Femur (tissue), 1 donor: ENCODE measurements at regions not wholly inside any gene's neighbourhood (a gene's known extent, or its start where the extent isn't known, plus 50 kb on each side); places are given as distances from the start of the nearest gene placed in this dataset.

Experiments used
- DNase-seq: peaks from one replicate; pipeline ENCODE4 v3.0.0-alpha.2; 2017

DNA sequence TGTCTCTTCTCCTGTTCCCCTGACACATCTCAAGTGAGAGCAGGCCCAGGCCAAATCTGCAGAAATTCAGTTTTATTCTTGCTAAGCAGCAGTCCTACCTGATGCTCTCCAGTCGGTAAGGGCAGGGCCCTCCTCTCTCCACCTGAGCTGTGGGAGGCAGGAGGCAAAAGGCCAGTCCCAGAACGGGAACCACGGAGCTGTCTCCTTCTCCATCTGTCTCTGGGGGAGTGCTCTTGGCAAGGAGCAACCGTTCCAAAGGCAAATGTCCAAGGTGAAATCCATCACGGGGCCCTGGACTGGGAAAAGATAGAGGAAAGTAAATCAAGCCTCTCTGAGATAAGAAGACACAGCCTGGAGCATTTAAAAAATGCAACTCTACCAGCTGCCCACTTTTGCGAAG, 65.2 kb upstream of the CDON start:
- DNase-seq, result no peak

DNA sequence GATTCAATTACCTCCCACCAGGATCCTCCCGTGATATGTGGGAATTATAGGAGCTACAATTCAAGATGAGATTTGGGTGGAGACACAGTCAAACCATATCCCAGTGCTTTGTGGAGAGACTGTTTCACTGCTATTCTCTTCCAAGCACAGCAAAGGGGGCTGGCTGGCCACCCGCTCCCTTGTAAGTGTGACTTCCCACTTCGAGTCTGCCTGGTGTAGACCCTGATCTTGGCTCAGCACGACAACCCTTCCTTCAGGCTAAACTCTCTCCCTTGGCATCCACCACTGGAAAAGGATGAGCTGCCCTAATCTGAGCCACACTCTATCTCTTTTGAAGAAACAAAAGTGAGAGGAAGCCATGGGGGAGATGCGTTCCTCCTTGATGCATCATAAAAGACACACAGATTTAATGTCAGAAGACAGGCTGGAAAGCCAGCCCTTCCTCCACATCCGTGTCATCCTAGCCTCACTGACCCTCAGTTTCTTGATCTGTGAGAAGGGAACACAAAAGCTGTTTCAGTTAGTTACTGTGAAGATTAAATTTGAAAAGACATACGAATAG, 64.7 kb upstream of the CDON start:
- no peak for DNase-seq

DNA sequence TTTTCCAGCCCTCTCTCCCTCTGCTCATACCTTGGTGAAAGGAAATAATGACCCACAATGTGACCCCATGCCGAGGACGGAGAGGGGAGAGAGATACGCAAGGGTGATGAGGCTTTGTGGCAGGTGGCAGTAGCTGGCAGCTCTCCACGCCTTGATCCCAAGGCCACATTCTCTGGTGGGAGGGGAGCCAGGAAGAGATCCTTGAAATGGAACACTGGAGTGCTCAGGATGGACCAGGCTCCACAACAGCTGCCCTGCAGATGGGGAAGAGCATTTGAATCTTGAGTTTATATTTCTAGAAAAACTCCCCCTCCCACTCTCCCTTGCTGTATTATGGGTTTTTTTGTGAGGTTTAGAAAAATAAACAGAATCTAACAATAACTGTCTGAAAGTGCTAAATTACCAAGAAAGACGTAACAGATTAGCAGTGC, 61.6 kb upstream of the CDON start:
- peak; percentile 57 for DNase-seq

DNA sequence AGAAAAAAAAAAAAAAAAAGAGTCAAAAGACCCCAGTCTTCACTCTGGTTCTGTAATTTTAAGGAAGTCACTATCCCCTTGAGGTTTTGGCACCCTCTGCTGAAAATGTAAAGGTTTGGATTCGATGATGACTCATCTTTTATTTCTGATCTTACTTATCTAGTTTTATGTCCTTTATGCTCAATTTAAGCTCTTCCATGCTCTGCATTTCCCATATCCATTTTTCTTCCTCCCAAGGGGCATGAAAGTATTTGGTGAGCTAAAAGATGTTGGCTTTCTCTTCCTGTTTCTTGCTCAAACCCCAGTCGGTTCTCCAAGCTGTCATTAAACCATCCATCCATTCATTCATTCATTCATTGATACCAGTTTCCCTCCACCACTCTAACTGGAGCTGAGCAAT, 61.0 kb upstream of the CDON start:
- DNase-seq, result no peak

DNA sequence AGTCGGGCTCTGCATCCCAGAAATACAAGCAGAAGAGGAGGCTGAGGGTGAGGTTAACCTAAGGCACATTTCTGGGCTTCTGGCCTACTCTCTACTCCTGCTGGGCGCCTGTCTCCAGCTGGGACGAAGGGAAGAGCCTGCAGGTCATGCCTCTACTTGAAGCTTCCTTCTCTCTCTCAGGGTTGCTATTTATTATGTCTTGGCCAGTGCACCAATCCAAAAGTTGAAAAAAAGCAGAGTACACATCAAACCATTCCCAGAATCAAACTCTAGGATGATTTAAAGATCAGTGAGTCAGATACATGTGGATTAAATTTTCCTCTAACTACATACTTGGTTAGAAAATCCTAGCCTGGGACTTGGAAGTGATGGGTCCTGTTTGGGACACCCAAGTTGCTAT, 60.2 kb upstream of the CDON start:
- no peak for DNase-seq

DNA sequence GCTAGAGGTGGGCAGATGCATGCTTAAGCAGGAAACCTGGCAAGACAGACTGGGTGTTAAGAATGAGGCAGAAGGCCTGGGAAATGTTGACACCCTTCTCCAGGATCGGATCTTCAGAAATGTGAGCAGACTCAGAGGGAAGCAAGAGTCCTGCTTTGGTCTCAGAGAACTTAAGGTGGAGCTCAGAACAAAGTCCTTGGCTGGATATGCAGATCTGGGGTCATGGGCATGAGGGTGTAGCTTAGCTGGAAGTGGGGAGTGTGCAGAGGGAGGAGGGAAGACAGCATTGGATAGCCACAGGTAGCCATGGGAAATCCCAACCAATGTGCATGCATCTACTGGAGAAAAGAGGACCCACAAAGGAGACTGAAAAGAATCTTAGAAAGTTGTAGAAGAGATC, 58.6 kb upstream of the CDON start:
- no peak for DNase-seq

DNA sequence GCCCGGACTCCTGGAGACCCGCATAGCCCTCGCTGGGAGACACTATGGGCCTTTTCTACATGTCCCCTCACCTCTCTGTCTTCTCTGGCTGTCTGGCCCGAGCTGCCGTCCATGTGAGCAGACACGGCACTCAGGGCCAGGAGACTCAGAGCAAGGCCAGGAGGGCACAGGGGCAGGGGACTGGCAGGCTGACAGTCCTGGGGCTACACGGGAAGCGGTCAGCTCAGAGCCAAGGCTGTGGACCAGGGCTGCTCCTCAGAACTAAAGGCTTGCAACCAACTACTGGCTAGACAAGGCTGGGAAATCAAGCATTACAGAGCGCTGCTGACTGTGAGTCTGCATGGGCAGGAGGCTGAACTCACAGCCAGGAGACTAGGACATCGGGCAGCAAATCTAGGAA, 56.1 kb upstream of the CDON start:
- DNase-seq, result no peak

DNA sequence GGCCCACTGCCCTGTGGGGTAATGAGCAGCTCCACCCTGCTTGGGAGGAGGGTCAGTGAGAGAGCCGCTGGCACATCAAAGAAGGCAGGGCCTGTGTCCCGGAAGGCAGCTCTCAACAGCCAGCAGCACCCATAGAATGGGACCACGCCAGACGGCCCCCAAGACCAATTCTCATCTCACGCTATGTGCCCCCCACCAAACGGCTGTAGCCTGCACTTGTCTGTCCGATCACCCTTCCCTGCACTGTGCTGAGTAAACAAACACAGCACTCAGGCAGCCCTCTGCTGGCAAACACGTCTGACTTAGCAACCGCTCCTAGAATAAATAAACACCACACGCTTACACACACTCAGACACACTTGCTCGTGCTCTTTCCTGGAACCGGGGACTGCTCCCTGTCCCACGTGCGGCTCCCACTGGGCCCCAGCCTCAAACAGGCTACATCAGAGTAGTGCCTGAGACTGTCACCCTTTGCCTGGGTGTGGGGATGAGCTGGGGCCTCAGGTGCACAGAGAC, 53.2 kb upstream of the CDON start:
- DNase-seq, result peak; percentile 88

DNA sequence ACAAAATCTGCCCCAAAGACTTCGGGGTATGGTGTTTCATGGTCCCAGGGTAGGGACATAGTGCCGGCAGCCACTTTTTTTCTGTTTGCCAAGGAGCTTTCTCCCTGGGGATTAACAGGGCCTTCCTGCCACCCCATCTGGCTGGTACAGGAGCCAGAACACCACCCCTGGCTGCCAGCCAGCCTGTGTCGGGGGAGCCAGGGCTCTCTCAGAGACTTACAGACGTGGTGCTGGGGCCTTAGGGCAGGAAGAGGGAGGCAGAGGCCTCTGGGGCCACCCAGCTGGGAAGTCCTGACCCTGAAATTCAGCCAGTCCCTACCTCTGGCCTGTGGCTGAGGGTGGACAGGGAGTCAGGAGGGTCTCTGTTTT, 52.4 kb upstream of the CDON start:
- DNase-seq, result peak; percentile 67

DNA sequence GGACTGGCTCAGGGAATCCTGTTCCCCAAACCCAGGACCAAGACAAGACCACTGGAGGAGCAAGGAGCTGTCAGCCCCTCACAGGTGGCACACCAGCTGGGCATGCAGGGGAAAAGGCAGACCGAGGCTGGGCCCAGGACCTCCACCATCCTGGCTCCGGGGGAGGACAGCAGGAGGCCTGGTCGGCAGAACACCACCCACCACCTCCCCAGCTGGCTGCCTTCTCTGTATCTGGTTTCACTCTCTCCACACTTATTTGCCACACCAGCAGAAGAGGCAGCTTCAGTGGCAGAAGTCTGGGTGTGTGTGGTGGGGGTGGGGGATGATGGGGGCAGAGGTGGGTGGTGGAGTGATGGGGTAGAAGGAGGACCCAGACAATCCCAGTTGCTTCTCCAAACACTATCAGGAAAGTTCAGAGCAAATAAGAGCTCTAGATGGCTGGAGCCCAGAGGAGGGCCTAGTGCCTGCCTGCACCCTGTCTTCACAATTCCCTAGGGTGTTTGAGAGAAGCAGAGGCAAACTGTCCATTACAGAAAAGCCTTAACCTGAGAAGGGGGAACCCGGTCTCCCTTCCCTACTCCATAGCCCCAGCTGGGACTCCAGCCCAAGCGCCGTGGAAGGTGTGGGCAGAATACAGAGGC, 51.9 kb upstream of the CDON start:
- DNase-seq, result no peak

DNA sequence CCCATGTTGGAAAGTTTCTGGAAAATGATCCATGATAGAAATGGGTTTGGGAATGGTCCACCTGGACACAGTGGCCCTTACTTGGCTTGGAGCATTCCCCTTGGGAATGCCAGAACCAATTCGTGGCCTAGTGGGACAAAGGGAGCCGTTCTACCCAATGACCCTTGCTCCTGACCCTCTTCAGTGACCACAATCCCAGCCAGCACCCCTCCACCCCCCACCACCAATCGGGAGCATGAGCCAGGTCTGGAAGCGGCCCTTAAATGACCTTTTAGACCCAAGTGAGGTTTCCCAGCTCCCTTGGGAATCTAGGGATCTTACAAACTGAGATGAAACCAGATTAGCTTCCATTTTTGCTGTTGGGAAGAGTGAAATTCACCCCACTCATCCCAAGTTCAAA, 51.3 kb upstream of the CDON start:
- DNase-seq, result no peak

DNA sequence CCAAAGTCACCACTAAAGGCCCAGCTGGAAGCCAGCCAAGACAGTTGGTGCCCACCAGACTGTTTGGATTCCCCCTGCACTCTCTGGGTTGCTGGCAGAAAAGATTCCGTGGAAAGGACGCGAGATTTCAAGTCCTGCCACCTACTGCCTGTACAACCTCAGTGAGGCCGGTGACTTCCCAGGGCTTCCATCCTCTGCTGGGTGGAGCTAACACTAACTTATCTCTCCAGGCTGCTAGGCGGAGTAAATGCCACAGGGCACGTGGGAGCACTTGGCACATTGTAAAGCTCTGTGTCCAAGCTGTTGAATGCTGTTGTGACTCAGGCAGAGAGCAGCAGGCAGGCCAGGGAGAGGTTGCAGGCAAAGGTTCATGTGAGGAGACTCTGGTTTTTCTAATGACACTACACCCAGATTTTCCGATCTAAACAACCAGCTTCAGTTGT, 50.9 kb upstream of the CDON start:
- peak; percentile 82 for DNase-seq

DNA sequence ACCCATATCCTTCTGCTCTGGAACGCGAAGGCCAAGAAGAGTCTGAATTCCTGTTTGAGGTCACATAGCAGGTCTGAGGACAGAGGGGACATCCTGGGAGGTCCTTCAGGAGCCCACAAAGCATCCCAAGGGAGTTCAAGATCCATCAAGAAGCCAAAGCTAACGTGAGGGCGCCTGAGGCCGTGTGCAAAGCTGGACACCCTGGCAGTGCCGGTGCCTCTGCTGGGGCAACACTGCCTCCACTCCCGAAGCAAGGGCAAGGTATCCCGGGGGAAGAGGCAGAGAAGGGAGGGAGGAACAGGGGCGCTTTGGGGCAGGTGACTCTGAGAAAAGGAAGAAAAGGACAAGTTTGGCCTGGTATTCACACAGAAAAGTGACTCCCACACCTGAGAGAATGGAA, 50.3 kb upstream of the CDON start:
- no peak for DNase-seq

DNA sequence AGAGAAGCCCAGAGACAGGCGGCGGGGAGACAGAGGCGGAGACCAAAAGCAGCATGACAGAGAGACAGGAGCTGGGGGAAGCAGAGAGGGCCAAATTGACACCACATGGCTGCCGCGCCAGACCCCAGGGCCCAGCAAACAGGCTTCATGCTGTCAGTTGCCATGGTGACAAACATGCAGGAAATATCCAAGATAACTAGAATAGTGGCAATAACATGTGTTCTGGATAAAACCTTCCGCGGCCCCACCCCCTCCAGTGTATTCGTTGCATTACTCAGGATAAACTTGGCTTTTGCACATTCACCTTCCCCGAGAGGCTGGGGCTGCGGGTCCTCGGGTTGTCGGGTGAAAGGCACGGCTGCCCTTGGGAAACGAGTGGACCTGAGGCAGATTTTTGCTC, 49.9 kb upstream of the CDON start:
- DNase-seq, result peak; percentile 90
